H1 (cell line): ENCODE measurements at regions not wholly inside any gene's neighbourhood (a gene's known extent, or its start where the extent isn't known, plus 50 kb on each side); places are given as distances from the start of the nearest gene placed in this dataset.

Experiments used
- CTCF ChIA-PET: fragments of 300-600 bp; sonication (Branson Sonifier 250); formaldehyde crosslinking; loops from one replicate; lab custom pipeline; 2021; ENCODE audit not compliant: partially characterized antibody; lab: Charles Lee
- POLR2A ChIA-PET: fragments of 300-600 bp; sonication (Branson Sonifier 250); formaldehyde crosslinking; loops from one replicate; lab custom pipeline; 2021; ENCODE audit warnings: inconsistent platforms; ENCODE audit not compliant: partially characterized antibody; lab: Charles Lee
- DNase-seq, 2 experiments: peaks; one replicate each; pipeline versions ENCODE4 v3.0.0 to v3.0.0-alpha.2; 2010 to 2022; ENCODE audit warnings: low spot score in 2 of 2, low read depth in 1 of 2, mixed read lengths in 1 of 2
- FAIRE-seq: peaks from 2 replicates; lab custom pipeline; 2011; peaks lifted over from hg19 to GRCh38; lab: Jason Lieb, UNC
- H2AFZ ChIP-seq: 2 replicates; pipeline ENCODE4 v1.8.1; 2012; ENCODE audit warnings: low read length, inconsistent platforms
- H2AK5ac ChIP-seq: 2 replicates; pipeline ENCODE4 v1.6.1; 2013; ENCODE audit warnings: low read depth, low read length
- H2BK120ac ChIP-seq: replicated peaks from 2 replicates; pipeline ENCODE3; 2013; ENCODE audit warnings: low read depth, low read length, inconsistent platforms
- H2BK12ac ChIP-seq: 2 replicates; pipeline ENCODE4 v1.6.1; 2013; ENCODE audit warnings: low read depth, low read length
- H2BK15ac ChIP-seq: 2 replicates; pipeline ENCODE4 v1.6.1; 2013; ENCODE audit warnings: low read length
- H2BK20ac ChIP-seq: 2 replicates; pipeline ENCODE4 v1.6.1; 2013; ENCODE audit warnings: low read length
- H2BK5ac ChIP-seq: 2 replicates; pipeline ENCODE4 v1.6.1; 2013; ENCODE audit warnings: low read depth, low read length
- H3K14ac ChIP-seq: 2 replicates; pipeline ENCODE4 v1.6.1; 2013; ENCODE audit warnings: inconsistent platforms; ENCODE audit not compliant: insufficient read length
- H3K18ac ChIP-seq: 2 replicates; pipeline ENCODE4 v1.6.1; 2013; ENCODE audit warnings: low read length; ENCODE audit errors: extremely low read depth
- H3K23ac ChIP-seq: 2 replicates; pipeline ENCODE4 v1.6.1; 2013; ENCODE audit warnings: inconsistent platforms; ENCODE audit not compliant: insufficient read length
- H3K23me2 ChIP-seq: 2 replicates; pipeline ENCODE4 v1.6.1; 2013; ENCODE audit warnings: low read depth, low read length
- H3K27ac ChIP-seq: 2 replicates; pipeline ENCODE4 v1.6.1; 2011; ENCODE audit warnings: low read depth, low read length, inconsistent platforms
- H3K27me3 ChIP-seq, 4 experiments: replicated peaks in 1 of 4; 1 replicate in 1 of 4; 2 replicates in 3 of 4; pipeline versions ENCODE4 v1.6.1 to v1.8.1; 2011 to 2013; ENCODE audit warnings: low read length in 3 of 4, mild to moderate bottlenecking in 3 of 4, inconsistent platforms in 2 of 4, mixed read lengths in 2 of 4, moderate library complexity in 1 of 4; ENCODE audit not compliant: control insufficient read depth in 3 of 4, insufficient read depth in 3 of 4; ENCODE audit errors: extremely low read depth in 1 of 4
- H3K36me3 ChIP-seq, 4 experiments: 2 replicates each; pipeline versions ENCODE4 v1.6.1 to v1.8.1; 2011 to 2013; ENCODE audit warnings: mild to moderate bottlenecking in 4 of 4, low read length in 3 of 4, moderate library complexity in 2 of 4, control low read depth in 1 of 4, inconsistent platforms in 1 of 4; ENCODE audit not compliant: insufficient read depth in 4 of 4, control insufficient read depth in 2 of 4
- H3K4ac ChIP-seq: replicated peaks from 2 replicates; pipeline ENCODE3; 2013; ENCODE audit warnings: low read length, low read depth, mixed read lengths, inconsistent platforms; ENCODE audit not compliant: insufficient read length
- H3K4me1 ChIP-seq, 4 experiments: replicated peaks in 1 of 4; 1 replicate in 1 of 4; 2 replicates in 3 of 4; pipeline versions ENCODE4 v1.6.1 to v1.8.1; 2011 to 2013; ENCODE audit warnings: low read length in 3 of 4, inconsistent platforms in 2 of 4, mixed read lengths in 1 of 4; ENCODE audit not compliant: insufficient read depth in 4 of 4, control insufficient read depth in 3 of 4
- H3K4me2 ChIP-seq, 2 experiments: 2 replicates each; pipeline versions ENCODE4 v1.6.1 to v1.8.1; 2011 to 2013; ENCODE audit warnings: low read depth in 2 of 2, low read length in 2 of 2, control low read depth in 1 of 2, inconsistent platforms in 1 of 2, mild to moderate bottlenecking in 1 of 2; ENCODE audit not compliant: insufficient read depth in 1 of 2
- H3K4me3 ChIP-seq, 4 experiments: fragments of 200-600, 300-600 bp in 1 of 4; sonication (generic), shearing (Covaris generic), sonication (Bioruptor Twin) in 1 of 4; 2 replicates each; pipeline versions ENCODE4 v1.5.1 to v1.8.1; 2011 to 2016; ENCODE audit warnings: low read length in 4 of 4, low read depth in 3 of 4, control low read depth in 2 of 4, inconsistent platforms in 2 of 4, mild to moderate bottlenecking in 2 of 4, mixed read lengths in 1 of 4, moderate library complexity in 1 of 4; ENCODE audit not compliant: insufficient read depth in 2 of 4; ENCODE audit errors: extremely low read depth in 1 of 4
- H3K56ac ChIP-seq: replicated peaks from 2 replicates; pipeline ENCODE3; 2013; ENCODE audit warnings: low read depth, mild to moderate bottlenecking, mixed read lengths, low read length, inconsistent platforms; ENCODE audit not compliant: insufficient read length
- H3K79me1 ChIP-seq: 2 replicates; pipeline ENCODE4 v1.6.1; 2013; ENCODE audit warnings: low read depth, low read length, control low read depth
- H3K79me2 ChIP-seq, 2 experiments: 2 replicates each; pipeline versions ENCODE4 v1.6.1 to v1.8.1; 2012 to 2013; ENCODE audit warnings: low read length in 2 of 2, mild to moderate bottlenecking in 2 of 2, inconsistent platforms in 1 of 2; ENCODE audit not compliant: insufficient read depth in 2 of 2, control insufficient read depth in 1 of 2
- H3K9ac ChIP-seq, 4 experiments: replicated peaks in 1 of 4; 1 replicate in 1 of 4; 2 replicates in 3 of 4; pipeline versions ENCODE4 v1.6.1 to v1.8.1; 2011 to 2013; ENCODE audit warnings: low read depth in 3 of 4, low read length in 3 of 4, control low read depth in 2 of 4, mild to moderate bottlenecking in 2 of 4, moderate library complexity in 2 of 4, inconsistent platforms in 1 of 4; ENCODE audit errors: extremely low read depth in 1 of 4
- H3K9me3 ChIP-seq, 2 experiments: 2 replicates each; pipeline versions ENCODE4 v1.6.1 to v1.8.1; 2012 to 2013; ENCODE audit warnings: mild to moderate bottlenecking in 2 of 2, moderate library complexity in 2 of 2, control low read depth in 1 of 2, inconsistent platforms in 1 of 2, low read depth in 1 of 2, low read length in 1 of 2, mixed read lengths in 1 of 2; ENCODE audit not compliant: insufficient read depth in 2 of 2
- H4K20me1 ChIP-seq, 2 experiments: replicated peaks in 1 of 2; 2 replicates each; pipeline versions ENCODE3 to v1.8.1; 2011 to 2013; ENCODE audit warnings: inconsistent platforms in 2 of 2, low read length in 2 of 2, mild to moderate bottlenecking in 1 of 2; ENCODE audit not compliant: insufficient read depth in 2 of 2, control insufficient read depth in 1 of 2
- H4K5ac ChIP-seq: 2 replicates; pipeline ENCODE4 v1.6.1; 2013; ENCODE audit warnings: low read length, low read depth, mixed read lengths, inconsistent platforms; ENCODE audit not compliant: insufficient read length
- H4K8ac ChIP-seq: 2 replicates; pipeline ENCODE4 v1.8.0; 2013; ENCODE audit warnings: mild to moderate bottlenecking, moderate library complexity, low read length, inconsistent platforms; ENCODE audit not compliant: insufficient read depth; ENCODE audit errors: extremely low read depth
- H4K91ac ChIP-seq: replicated peaks from 2 replicates; pipeline ENCODE3; 2013; ENCODE audit warnings: low read length, mixed read lengths, inconsistent platforms; ENCODE audit not compliant: insufficient read length
- BCL11A ChIP-seq, 2 experiments: IDR thresholded peaks; one replicate each; pipeline ENCODE4 v1.6.1; 2011; ENCODE audit warnings: low read depth in 2 of 2, low read length in 2 of 2, mild to moderate bottlenecking in 2 of 2
- WGBS, 2 experiments: shearing (Covaris generic) in 1 of 2; methylation state at CpG; one replicate each; pipeline versions ENCODE4 v1.1.6 to v1.1.7; 2013 to 2015; ENCODE audit warnings: low lambda C conversion rate in 2 of 2, mixed read lengths in 2 of 2, inconsistent platforms in 1 of 2, low coverage in 1 of 2, missing lambda C conversion rate in 1 of 2; ENCODE audit not compliant: insufficient replicate concordance in 2 of 2, insufficient coverage in 1 of 2, insufficient read length in 1 of 2; ENCODE audit errors: extremely low coverage in 1 of 2, missing lambda C conversion rate in 1 of 2; 5-methylcytosine and 5-hydroxymethylcytosine counted together
- TF ChIP-seq, protein P1 (sequence below), 3 experiments: IDR thresholded peaks; 1 replicate in 2 of 3; 2 replicates in 1 of 3; pipeline versions ENCODE4 v1.5.1 to v1.6.1; 2011; ENCODE audit warnings: low read length in 3 of 3, mild to moderate bottlenecking in 3 of 3, inconsistent platforms in 2 of 3, low read depth in 1 of 3, moderate library complexity in 1 of 3; ENCODE audit not compliant: insufficient read depth in 1 of 3; ENCODE audit errors: control extremely low read depth in 1 of 3

- peaks cover 2 to 21% (median 11%) of the 10 kb centered on the region in 4 experiments; a peak in 7 of 8 replicates for H3K36me3 ChIP-seq
- H3K23ac ChIP-seq = no peak overlapping the region
- no peak overlapping the region for H4K91ac ChIP-seq
- 89% methylated on average over 17 of the region's 17 CpGs; no CpG with 5 or more reads in 1 of the 2 experiments for WGBS, 2 experiments
- no peak overlapping the region for H2AK5ac ChIP-seq
- H3K9me3 ChIP-seq = no peaks in the 10 kb centered on the region
- H4K20me1 ChIP-seq = peaks cover 10 to 13% of the 10 kb centered on the region in 2 experiments
- ChIA-PET POLR2A (interaction anchor here (0.6 to 4.9 kb wide), 8 partner anchors 8 to 179 kb away, joined by 3 to 21 read pairs (median 4); no protein-coding TSS in a partner anchor), CTCF (interaction anchor here (0.5 to 3.7 kb wide), 19 partner anchors 9 to 336 kb away, joined by 3 to 34 read pairs (median 4); no protein-coding TSS in a partner anchor)
- no peak overlapping the region for H2BK120ac ChIP-seq
- peak overlapping the region; percentile 17; the same call in 1 of the 2 replicates for H2BK12ac ChIP-seq
- FAIRE-seq = no peak
- no peak overlapping the region for H2AFZ ChIP-seq
- peaks cover 9% of the 10 kb centered on the region; the same call in 1 of the 2 replicates for H3K79me1 ChIP-seq
- H3K14ac ChIP-seq = no peak overlapping the region
- H4K8ac ChIP-seq = no peak overlapping the region
- no peak overlapping the region; the same call in 1 of the 2 replicates for H3K18ac ChIP-seq
- TF ChIP-seq, protein P1, sequence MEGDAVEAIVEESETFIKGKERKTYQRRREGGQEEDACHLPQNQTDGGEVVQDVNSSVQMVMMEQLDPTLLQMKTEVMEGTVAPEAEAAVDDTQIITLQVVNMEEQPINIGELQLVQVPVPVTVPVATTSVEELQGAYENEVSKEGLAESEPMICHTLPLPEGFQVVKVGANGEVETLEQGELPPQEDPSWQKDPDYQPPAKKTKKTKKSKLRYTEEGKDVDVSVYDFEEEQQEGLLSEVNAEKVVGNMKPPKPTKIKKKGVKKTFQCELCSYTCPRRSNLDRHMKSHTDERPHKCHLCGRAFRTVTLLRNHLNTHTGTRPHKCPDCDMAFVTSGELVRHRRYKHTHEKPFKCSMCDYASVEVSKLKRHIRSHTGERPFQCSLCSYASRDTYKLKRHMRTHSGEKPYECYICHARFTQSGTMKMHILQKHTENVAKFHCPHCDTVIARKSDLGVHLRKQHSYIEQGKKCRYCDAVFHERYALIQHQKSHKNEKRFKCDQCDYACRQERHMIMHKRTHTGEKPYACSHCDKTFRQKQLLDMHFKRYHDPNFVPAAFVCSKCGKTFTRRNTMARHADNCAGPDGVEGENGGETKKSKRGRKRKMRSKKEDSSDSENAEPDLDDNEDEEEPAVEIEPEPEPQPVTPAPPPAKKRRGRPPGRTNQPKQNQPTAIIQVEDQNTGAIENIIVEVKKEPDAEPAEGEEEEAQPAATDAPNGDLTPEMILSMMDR (IDR thresholded peaks at IDR 0.05; ENCODE audit: control extremely low read depth in 1 of 3, insufficient read depth in 1 of 3, low read depth in 1 of 3, low read length in 3 of 3) = peak in 1 of 3 experiments; percentile 8; a peak in 1 of 4 replicates
- no peak for TF ChIP-seq BCL11A (IDR thresholded peaks at IDR 0.05; ENCODE audit: low read depth in 2 of 2, low read length in 2 of 2)
- H3K4me3 ChIP-seq = no peak overlapping the region
- H3K4ac ChIP-seq = no peak overlapping the region
- H2BK5ac ChIP-seq = peak overlapping the region; percentile 81
- DNase-seq = no peak
- no peak overlapping the region for H3K4me2 ChIP-seq
- H3K4me1 ChIP-seq = peaks cover 0 to 5% (median 1%) of the 10 kb centered on the region in 4 experiments; a peak in 4 of 7 replicates
- peaks cover 0 to 23% of the 10 kb centered on the region in 2 experiments; a peak in 2 of 4 replicates for H3K79me2 ChIP-seq
- H3K27ac ChIP-seq = 0 out of 2 replicates have a peak overlapping the region, but pooled peaks have one; percentile 20
- no peak overlapping the region for H4K5ac ChIP-seq
- no peaks in the 10 kb centered on the region for H3K23me2 ChIP-seq
- no peak overlapping the region for H3K56ac ChIP-seq
- H2BK15ac ChIP-seq = no peak overlapping the region
- no peaks in the 10 kb centered on the region for H3K27me3 ChIP-seq
- no peak overlapping the region; a peak in 1 of 7 replicates for H3K9ac ChIP-seq
- H2BK20ac ChIP-seq = no peak overlapping the region
Measured at GRCh38 chr7:66558660-66559465, 69.8 kb upstream of the KCTD7 start.
